ENCODE measurements at regions not wholly inside any gene's neighbourhood (a gene's known extent, or its start where the extent isn't known, plus 50 kb on each side); places are given as distances from the start of the nearest gene placed in this dataset.

DNA sequence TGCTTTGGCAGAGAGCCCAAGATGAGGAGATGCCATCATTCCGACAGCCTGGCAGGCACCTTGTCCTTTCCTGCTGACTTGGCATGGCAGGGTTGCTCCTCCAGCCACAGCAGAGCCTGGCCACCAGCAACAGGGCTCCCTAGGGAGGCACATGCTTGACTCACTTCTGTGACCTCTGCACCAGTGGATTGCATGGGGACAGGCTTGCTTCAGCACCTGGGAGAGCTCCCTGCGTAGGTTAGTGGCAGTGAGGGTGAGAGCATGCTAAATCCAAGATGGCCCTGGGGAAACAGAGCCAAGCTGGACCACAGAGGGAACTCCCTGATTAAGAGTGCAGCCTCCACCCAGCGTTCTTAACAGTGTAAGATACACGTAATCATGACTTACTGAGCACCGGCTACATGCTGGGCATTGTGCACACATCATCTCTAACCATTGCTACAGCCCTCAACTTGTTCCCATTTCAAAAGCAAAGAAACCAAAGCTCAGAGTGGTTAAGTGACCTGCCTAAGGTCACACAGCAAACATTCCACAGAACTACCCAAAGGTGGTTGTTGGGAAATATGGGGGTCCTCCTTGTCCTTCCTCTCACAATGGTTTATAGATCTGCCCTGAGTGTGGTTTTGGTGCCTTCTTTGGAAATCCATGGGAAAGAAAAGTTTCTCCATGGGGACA is 116.6 kb upstream of the UQCRFS1 start:
- in situ Hi-C loops (cut with HindIII; ENCODE audit: low pct_unique_long_range_greater_than_20kb, low sequenced_read_pairs), result no loop called here
- no peak for TF ChIP-seq JUND (IDR thresholded peaks at IDR 0.05; ENCODE audit: low read depth)
- DNase-seq (ENCODE audit: low read depth in 1 of 2, low spot score in 1 of 2), result peak; percentile 52 to 82

DNA sequence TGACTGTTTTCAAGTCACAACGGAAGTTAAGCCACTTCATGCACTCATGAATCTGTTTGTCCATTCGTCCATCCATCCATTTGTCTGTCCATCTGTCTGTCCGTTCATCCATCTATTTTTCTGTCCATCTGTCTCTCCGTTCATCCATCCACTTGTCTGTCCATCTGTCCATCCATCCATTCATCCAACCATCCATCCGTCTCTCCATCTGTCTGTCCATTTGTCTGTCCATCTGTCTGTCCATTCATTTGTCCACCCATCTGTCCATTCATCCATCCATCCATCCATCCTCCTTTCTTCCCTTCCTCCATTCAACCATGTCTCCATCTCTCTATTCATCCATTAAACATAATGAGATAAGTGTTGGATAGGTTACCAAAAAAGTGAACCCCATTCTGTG is 123.5 kb upstream of the UQCRFS1 start:
- no peak for DNase-seq (ENCODE audit: low read depth in 1 of 2, low spot score in 1 of 2)
- TF ChIP-seq JUND (IDR thresholded peaks at IDR 0.05; ENCODE audit: low read depth), result no peak
- in situ Hi-C loops (cut with HindIII; ENCODE audit: low pct_unique_long_range_greater_than_20kb, low sequenced_read_pairs), result no loop called here

DNA sequence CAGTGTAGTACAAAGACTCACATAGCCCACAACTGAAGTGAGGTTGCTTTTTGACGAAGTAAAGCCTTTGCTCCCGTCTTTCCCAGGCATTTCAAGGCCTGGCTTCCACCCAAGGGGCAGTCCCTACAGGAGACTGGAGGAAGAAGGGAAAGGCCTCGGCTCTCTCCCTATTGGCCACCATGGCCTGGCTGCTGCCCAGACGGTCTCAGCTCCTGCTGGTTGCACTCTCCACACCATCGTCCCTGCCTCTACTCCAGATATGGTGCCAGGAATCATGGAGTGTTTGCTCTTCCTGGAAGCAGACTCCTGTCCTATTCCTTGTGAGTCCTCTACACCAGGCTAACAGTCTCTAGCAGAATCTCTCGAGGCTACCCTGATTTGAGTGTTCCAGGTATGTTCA is 124.1 kb upstream of the UQCRFS1 start:
- in situ Hi-C loops (cut with HindIII; ENCODE audit: low pct_unique_long_range_greater_than_20kb, low sequenced_read_pairs), result no loop called here
- DNase-seq (ENCODE audit: low read depth in 1 of 2, low spot score in 1 of 2), result no peak
- TF ChIP-seq JUND (IDR thresholded peaks at IDR 0.05; ENCODE audit: low read depth), result no peak

DNA sequence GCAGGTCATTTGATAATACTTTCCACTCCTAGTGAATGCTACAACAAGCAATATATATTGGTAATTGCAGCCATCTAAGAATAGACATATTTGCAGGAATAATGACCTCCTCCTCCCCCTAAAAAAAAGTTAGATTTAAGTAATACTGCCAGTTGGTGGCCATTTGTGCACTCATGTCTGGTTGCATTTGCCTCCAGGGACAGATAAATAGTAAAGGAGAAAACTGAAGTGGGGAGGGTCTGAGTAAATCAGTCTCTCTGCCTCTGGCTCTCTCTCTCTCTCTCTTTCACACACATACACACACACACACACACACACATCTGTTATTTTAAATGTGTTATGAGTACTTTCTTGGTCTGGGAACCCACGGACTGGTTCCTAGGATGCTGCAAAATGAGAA is 125.5 kb upstream of the UQCRFS1 start:
- in situ Hi-C loops (cut with HindIII; ENCODE audit: low pct_unique_long_range_greater_than_20kb, low sequenced_read_pairs), result no loop called here
- TF ChIP-seq JUND (IDR thresholded peaks at IDR 0.05; ENCODE audit: low read depth), result no peak
- DNase-seq (ENCODE audit: low read depth in 1 of 2, low spot score in 1 of 2), result no peak

DNA sequence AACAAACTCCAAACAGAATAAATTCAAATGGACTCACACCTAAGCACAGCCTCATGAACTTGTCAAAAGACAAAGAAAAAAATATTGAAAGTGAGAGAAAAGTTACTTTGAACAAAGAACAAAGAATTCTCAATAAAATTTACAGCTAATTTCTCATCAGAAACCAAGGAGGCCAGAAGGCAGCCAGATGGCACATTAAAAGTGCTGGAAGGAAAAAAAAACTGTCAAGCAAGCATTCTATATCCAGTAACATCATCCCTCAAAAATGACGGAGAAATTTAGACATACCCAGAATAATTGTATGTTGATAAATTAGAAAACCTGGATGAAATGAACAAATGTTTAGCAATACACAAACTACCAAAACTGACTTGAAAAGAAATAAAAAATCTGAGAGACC is 129.8 kb upstream of the UQCRFS1 start:
- in situ Hi-C loops (cut with HindIII; ENCODE audit: low pct_unique_long_range_greater_than_20kb, low sequenced_read_pairs), result no loop called here
- DNase-seq (ENCODE audit: low read depth in 1 of 2, low spot score in 1 of 2), result no peak
- TF ChIP-seq JUND (IDR thresholded peaks at IDR 0.05; ENCODE audit: low read depth), result no peak

DNA sequence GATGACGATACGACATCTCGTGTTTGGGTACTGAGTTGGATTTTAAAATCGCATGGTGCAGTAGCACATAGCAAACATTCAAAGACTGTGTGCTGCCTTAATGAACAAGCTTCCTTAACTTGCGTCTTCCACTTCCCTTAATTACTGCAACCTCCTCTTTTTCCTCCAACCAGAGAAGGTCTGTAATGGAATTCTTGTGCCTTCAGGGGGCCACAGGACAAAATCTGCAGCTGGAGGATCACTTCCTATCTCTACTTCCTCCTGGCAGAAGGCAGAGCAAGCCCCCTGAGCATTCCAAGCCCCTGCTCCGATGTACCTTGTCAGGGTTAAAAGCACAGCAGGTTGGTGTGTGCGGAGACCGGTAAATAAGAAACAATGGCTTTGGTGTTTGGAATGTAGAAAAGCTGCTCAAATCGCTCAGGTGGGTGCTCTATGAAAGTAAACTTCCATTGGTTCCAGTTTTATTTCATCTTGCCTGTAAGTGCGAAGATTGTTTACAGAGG is 151.3 kb upstream of the UQCRFS1 start:
- in situ Hi-C loops (cut with HindIII; ENCODE audit: low pct_unique_long_range_greater_than_20kb, low sequenced_read_pairs), result no loop called here
- TF ChIP-seq JUND (IDR thresholded peaks at IDR 0.05; ENCODE audit: low read depth), result no peak
- no peak for DNase-seq (ENCODE audit: low read depth in 1 of 2, low spot score in 1 of 2)

DNA sequence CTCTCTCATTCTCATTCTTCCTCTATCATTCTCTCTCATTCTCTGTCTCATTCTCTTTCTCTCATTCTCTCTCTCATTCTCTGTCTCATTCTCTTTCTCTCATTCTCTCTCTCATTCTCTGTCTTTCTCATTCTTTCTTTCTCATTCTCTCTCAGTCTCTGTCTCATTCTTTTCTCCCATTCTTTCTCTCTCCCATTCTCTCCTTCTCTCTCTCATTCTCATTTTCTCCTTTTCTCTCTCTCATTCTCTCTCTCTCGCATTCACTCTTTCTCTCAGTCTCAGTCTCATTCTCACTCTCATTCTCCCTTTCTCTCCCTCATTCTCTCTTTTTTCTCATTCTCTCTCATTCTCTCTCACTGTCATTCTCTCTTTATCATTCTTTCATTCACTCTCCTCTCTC is 152.0 kb upstream of the UQCRFS1 start:
- no peak for DNase-seq (ENCODE audit: low read depth in 1 of 2, low spot score in 1 of 2)
- TF ChIP-seq JUND (IDR thresholded peaks at IDR 0.05; ENCODE audit: low read depth), result no peak
- in situ Hi-C loops (cut with HindIII; ENCODE audit: low pct_unique_long_range_greater_than_20kb, low sequenced_read_pairs), result no loop called here

DNA sequence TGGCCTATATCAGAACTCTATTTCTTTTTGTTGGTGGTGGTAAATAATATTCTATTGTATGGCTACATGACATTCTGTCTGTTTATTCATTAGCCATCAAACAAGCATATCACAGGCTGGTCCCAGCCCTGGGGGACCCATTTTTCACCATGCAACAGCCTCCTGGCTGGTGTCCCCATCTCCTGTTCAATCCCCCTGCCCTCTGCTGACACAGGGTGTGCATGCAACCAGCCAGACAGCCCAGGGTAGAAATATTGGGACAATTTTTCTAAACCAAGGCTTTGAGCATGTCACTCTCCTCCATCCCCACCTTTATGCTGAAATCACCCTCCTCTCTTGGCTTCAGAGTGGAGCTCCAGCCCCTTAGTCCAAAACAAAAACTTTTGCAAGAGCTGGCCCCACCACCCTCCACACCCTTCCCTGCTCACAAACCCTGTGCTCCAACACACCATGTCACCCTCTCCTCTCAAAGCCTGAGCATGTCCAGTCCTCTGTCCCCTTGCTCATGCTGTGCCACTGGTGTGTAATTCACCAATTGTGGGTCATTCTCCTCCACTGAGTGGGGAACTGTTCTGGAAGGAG is 153.0 kb upstream of the UQCRFS1 start:
- no peak for TF ChIP-seq JUND (IDR thresholded peaks at IDR 0.05; ENCODE audit: low read depth)
- no peak for DNase-seq (ENCODE audit: low read depth in 1 of 2, low spot score in 1 of 2)
- in situ Hi-C loops (cut with HindIII; ENCODE audit: low pct_unique_long_range_greater_than_20kb, low sequenced_read_pairs), result no loop called here

DNA sequence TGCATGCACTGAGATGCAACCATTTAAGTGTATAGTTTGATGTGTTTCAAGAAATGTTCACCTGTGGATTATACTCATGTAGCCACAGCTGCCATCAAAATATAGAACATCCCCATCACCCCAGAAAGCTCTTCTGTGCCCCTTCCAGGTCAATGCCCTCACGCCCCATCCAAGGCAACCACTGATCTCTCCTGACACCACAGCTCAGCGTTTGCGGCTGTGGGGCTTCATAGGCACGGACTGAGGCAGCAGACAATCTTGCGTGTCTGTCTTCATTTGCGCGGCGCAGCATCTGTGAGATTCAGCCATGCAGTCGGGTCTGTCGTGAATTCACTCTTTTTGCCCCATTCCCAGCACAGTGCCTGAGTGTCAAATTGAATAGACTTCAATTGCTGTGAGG is 153.8 kb upstream of the UQCRFS1 start:
- no peak for DNase-seq (ENCODE audit: low read depth in 1 of 2, low spot score in 1 of 2)
- no peak for TF ChIP-seq JUND (IDR thresholded peaks at IDR 0.05; ENCODE audit: low read depth)
- in situ Hi-C loops (cut with HindIII; ENCODE audit: low pct_unique_long_range_greater_than_20kb, low sequenced_read_pairs), result no loop called here

DNA sequence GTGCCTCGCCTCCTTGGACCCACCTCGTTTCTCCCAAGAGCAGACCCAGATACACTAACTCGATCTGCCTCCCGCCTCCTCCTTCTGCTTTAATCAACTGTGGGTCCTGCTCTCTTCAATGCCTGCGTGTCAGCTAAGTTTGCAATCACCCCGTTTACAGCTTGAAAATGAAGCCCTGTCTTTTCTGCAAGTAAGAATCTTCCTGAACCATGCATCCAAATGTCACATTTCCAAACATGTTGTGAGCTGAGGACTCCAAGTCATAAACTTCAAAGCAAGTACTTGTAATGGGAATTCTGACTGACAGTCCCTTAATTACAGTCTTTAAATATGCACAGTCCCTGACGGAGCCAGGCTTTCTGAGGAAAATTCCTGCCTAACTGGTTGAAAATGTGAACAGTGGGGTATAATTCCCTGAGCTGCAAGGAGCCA is 154.9 kb upstream of the UQCRFS1 start:
- in situ Hi-C loops (cut with HindIII; ENCODE audit: low pct_unique_long_range_greater_than_20kb, low sequenced_read_pairs), result no loop called here
- TF ChIP-seq JUND (IDR thresholded peaks at IDR 0.05; ENCODE audit: low read depth), result no peak
- no peak for DNase-seq (ENCODE audit: low read depth in 1 of 2, low spot score in 1 of 2)

DNA sequence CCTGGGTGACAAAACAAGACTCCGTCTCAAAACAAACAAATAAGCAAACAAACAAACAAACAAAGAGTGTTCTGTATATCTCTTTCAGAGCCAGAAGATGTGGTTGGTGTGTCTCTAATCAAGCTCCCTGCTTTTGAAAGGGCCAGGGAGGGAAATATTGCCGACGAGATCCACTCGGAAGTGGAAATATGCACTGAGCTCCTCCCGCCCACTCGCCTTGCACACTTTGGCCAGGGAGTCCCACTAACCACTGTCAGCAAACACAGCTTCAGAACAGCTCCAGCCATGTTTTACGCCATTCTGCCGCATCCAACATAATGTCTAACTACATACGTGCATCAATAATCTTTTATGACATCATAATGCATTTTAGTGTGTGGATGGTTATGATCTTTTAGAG is 155.5 kb upstream of the VSTM2B start:
- in situ Hi-C loops (cut with HindIII; ENCODE audit: low pct_unique_long_range_greater_than_20kb, low sequenced_read_pairs), result no loop called here
- no peak for TF ChIP-seq JUND (IDR thresholded peaks at IDR 0.05; ENCODE audit: low read depth)
- DNase-seq (ENCODE audit: low read depth in 1 of 2, low spot score in 1 of 2), result no peak

DNA sequence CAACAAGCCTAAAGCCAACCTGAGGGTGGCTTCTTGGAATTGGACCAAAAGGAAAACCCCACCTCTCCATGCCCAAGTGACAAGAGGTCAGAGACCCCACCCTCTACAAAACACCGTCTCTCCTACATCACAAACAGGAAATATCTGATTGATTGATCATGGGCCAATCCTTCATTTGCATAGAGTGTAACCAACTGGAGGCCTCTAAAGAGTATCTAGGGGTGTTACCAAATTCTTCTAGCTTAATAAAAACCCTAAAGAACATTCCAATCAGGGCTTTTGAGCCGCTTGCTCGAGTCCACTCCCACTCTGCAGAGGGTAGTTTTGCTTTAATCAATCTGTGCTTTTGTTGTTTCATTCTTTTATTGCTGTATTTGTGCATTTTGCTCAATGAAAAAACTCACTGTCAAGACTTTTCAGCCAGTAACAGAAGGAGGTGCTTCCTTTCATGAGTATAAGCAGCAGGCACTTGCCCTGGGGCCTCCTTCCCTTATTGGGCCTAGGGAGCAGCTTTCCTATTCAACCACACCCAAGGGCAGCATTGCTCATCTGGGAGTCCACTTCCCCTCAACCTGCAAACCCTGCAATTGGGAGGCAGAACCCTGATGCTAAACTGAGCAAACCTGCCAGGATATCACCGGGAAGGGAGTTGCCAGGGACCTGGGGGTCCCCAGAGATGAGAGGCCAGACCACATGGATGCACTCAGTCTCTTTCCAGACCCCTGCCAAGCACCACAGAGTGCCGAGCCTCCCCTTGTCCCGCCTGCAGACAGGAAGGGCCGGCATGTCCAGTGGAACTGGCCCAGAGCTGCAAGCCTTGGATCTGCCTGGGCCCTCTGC is 154.3 kb upstream of the VSTM2B start:
- TF ChIP-seq JUND (IDR thresholded peaks at IDR 0.05; ENCODE audit: low read depth), result no peak
- in situ Hi-C loops (cut with HindIII; ENCODE audit: low pct_unique_long_range_greater_than_20kb, low sequenced_read_pairs), result no loop called here
- no peak for DNase-seq (ENCODE audit: low read depth in 1 of 2, low spot score in 1 of 2)

DNA sequence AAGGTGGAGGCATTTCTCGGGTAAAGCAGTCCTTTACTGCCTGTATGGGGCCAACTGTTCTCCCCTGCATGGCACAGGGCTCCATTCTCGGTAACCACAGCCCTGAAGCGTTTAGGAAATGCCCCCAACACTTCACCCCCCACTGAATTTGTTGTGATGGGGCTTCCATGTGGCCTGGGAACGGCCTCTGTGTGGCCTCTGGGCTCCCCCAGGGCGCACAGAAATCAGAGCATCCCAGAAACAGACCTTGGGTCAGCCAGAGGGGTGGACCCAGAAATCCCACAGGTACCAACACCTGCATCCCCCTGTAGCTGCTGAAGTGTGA is 153.7 kb upstream of the VSTM2B start:
- no peak for TF ChIP-seq JUND (IDR thresholded peaks at IDR 0.05; ENCODE audit: low read depth)
- DNase-seq (ENCODE audit: low read depth in 1 of 2, low spot score in 1 of 2), result no peak
- in situ Hi-C loops (cut with HindIII; ENCODE audit: low pct_unique_long_range_greater_than_20kb, low sequenced_read_pairs), result no loop called here

All from T47D (cell line).